GM18873 (cell line): ENCODE measurements at regions not wholly inside any gene's neighbourhood (a gene's known extent, or its start where the extent isn't known, plus 50 kb on each side); places are given as distances from the start of the nearest gene placed in this dataset.
"Not testable (repeated sequence)": the region's sequence is repeated elsewhere in the genome, so short reads cannot be mapped to it uniquely, and the experiment has no call there.

Experiments used
- ATAC-seq: cut with Tn5 transposase; IDR thresholded peaks from one replicate; pipeline ENCODE4 v1.9.1; 2021; ENCODE audit warnings: mild to moderate bottlenecking, moderate library complexity, moderate number of reproducible peaks; ENCODE audit not compliant: unreplicated experiment, low FRiP score

DNA sequence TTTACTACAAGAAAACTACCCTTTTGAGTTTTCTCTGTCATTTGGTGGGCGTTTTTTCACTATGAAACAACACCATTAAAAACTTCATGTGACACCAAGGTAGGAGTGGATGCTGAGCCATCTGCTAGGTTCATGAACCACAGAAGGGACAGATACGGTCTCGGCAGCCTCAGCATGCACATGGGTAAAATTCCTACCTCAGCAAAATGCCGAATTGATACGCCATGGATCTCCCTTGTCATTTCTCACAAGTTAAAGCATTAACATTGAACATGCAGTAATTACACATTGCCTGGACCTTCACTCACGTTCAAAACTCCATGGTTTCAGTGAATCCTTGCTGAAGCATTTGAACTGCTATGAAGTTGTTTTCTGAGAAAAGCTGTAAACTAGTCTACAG lies 121.5 kb upstream of the EGR2 start:
- ATAC-seq, result no peak

DNA sequence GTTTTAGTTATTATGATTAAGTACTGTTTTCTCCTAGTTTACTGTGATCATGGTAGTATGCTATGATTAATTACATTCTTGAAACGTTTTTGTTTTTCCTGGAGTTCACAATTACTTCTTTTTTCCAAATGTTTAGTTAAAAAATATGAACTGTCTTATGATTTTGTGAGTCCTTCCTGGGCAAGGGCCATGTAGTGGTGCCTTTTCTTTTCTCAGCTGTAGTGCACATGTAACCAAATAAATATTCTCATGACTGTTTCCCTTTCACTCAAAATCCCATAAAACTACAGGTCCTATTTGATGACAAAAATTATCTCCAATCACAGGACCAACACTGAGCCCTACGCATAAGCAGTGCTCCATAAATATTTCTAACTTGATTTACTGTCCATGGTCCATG lies 118.9 kb upstream of the EGR2 start:
- ATAC-seq, result no peak

DNA sequence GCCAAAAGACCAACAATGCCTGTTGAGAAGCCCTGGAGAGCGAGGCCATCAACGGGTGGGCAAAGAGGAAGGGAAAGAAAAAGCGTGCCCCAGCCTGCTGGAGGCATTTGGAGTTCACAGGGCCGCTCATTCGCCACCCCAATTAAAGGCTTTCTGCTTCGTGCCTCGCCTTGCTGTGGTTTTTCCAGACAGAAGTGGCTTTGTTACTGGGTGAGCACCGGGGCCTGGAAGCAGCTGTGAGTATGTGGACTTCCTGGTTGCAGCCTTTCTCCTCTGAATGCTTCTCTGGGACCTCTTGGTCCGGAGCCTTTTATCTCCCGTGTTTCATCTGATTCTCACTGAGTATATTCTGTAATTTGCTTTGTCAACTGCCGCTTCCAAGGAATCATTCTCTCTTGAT lies 118.1 kb upstream of the EGR2 start:
- ATAC-seq, result no peak

DNA sequence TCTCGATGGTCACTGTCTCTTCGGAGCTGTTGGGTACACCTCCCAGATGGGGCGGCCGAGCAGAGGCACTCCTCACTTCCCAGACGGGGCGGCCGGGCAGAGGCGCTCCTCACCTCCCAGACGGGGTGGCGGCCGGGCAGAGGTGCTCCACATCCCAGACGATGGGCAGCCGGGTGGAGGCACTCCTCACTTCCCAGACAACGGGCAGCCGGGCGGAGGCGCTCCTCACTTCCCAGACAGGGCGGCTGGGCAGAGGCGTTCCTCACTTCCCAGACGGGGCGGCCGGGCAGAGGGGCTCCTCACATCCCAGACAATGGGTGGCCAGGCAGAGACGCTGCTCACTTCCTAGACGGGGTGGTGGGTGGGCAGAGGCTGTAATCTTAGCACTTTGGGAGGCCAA lies 112.6 kb upstream of the EGR2 start:
- ATAC-seq, result not testable (repeated sequence)

DNA sequence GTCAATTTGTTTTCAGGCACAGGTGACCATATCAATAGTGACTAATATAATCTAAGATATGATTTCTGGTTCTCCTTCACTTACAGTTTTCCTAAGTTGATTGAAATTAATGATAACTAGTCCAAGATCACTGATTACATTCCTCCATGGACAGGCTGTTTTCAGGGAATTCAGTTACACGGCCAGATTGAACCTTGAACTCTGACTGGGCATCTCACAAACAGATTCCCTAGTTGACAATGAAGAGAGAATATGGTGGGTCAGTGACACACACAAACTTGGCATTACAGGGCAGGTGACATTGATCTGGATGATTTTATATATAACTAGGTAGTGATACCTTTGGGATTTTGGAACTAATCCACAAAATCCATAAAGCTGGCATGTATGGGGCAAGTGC lies 110.2 kb upstream of the EGR2 start:
- ATAC-seq, result no peak

DNA sequence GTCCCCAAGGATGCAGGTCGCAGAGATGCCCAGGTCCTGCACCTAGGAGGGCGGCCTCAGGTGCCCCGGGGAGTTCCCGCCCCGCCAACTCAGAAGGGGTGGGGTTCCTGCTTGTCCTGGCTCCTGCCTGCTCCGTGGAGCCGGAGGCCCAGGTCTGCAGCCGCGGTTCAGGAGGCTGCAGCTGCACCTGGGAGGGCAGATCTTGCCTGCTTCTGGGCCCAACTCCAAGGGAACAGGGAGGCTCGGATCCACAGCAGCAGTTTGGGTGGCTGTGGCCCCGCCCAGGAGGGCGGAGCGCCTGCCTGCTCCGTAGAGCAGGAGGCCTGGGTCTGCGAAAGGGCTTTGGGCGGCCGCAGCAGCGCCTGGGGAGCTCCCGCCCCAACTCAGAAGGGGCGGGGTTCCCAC lies 108.2 kb upstream of the EGR2 start:
- ATAC-seq, result no peak

DNA sequence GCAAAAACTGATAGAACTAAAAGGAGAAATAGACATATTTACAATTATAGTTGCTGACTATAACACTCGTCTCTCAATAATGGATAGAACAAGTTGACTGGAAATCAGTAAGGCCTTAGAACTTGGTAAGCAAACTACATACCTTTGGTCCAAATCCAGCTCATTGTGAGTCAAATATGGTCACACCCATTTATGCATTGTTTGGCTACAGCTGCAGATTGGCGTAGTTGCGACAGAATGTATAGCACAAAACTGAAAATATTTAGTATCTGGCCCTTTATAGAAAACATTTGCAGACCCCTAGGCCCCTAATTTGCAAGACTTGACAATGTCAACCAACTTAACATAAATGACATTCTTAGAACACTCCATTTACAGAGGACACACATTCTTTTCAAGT lies 103.6 kb upstream of the EGR2 start:
- no peak for ATAC-seq

DNA sequence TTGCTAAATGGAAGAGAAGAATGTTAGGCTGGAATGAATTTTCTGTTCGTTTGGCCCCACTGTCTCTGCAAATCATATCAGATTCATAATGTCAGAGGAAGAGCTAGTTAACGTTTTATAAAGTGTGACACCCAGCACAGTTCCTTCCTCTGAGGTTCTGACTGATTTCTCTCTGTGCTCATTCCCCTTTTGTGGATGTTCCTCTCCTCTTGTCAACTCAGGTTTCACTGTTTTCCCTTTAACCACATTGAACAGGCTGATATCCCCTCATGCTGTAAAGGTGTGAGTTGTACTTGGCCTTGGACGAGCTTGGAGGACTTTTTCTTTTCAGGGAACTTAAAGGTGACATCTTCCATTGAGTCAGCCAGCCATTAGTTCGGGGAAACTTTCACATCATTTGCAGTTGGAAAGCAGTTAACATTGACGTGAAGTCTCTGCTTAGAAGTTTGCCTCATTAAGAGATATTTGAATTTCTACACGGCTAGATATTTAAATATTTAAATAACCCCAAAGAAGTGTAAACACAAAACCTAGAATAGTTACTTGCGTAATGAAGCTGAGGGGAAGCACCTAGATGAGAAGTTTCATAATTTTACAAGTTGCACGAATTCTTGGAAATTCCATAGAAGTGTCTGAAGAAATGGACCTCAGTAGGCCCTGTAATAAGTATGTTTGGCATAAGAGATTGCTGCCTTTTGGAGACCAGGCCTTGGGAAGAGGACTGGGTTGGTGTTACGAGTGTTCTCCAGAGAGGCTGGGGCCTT lies 101.5 kb upstream of the EGR2 start:
- ATAC-seq, result no peak

DNA sequence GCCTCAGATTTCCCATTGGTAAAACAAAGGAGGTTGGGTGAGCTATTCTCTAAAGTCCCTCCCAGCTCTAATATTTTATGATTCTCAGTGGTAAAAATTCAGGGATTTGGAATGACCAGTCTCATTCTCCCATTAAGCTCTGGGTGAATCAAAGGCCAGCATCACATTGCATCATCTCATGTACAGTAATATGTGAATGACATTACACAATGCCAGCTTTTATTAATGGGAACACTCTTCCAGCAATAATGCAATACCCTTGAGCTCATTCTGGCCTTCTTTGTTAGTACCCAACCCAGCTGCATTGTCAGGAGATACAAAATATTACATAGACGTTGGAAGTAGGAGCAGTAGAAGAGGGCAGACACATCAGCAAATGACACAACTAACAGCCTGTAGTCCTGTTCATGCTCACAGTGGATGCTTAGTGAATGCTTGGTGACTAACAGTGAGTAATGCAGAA lies 100.0 kb upstream of the EGR2 start:
- no peak for ATAC-seq

DNA sequence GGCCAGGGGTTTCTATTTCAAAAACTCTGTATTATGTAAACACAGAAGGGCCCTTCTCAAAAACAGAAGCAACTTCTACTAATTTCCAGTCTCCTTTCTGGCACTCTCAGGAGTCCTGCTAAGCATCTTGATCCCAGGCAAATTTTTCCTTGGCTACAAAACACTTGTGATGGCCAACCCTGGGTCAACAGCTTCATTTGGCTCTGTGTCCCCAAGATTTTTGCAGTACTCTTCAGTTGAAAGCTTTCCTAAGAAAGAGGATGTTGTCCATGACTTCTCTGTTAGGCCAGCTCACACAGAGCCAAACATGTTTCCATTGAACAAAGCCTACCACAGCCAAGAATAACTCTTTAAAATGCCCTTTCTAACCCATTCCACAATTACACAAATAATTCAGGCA lies 99.0 kb upstream of the EGR2 start:
- no peak for ATAC-seq

DNA sequence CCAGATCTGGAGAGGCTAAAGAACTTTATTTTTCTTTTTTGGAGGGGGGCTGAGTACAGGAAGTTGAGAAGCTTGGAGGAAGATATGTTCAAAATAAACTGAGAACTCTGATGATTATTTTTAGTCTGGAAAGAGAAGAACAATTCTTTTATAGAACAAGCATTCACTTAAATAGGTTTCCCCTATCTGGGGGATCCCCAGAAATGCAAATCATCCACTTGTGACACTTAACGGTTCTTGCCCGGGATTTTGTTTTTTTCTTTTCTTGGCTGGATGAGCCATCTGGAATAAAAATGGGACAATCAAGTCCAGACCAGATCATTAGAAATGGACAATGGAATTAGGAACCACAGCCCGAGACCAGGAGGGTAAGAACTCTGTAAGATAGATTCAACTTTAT lies 95.9 kb upstream of the EGR2 start:
- ATAC-seq, result no peak

DNA sequence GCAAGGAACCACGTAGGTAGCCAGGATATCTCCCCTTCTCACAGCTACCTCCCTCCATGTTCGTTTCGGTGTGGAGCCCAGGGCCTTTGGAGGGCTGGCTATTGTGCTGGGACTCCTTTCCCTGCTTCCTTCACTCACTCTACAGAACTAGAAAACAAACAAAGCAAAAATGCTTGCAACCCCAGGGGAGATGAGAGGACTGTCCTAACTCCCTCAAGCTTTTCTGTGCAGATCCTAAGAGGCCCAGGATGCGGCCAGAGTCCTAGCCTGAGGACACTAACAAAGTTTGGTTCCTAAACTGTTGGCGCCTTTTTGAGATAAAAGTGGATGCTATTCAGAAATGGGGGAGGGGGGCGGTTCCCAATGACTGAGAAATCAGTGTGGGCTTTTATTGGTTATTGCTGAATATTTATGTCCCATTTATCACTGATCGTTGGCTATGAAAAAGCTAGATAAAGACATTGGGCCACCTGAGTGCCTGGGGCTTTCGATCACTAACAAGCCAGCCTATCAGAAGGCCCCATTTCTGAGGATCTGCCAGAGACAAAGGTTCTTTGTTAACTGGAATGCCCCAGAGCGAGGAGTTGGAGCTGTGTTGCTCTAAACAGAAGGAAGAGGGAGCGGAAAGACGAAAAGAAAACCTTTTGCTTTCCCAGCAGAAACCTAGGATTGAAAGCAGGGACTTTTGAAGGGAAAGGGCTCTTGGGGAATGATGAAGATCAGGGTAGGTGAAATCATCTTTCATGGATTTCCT lies 95.2 kb upstream of the EGR2 start:
- ATAC-seq, result no peak

DNA sequence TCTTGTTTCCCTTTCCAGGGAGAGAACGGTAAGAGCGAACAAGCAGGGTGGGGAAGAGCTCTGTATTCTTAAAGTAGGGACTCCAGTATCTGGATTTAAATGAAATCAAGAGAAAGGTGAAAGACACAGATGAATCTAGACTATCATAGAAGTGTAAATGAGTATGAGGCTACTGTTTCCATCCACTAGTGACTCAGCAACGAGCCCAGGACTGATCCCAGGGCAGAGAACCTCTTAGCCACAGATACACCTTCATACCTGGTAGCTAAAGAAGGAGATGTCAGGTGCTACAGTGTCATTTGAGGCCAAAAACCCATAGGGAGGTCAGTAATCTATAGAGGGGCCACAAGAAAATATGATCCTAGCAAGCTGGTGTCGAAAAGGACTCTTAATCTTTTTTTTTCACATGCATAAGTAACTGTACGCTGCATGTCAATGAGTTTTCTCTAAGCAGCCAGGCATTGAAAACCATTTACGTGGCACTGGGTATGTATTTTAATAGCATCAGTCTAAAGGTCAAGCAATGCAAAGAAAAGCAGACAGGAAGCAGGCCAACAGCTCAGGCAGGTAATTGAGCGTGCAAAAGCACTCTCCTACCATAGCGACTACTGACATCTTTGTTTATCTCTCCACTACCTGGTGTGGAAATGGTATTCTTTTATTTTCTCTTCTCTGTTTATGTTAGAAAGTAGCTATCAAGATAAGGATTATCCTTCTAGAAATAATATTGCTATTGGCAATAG lies 91.5 kb upstream of the EGR2 start:
- ATAC-seq, result no peak

DNA sequence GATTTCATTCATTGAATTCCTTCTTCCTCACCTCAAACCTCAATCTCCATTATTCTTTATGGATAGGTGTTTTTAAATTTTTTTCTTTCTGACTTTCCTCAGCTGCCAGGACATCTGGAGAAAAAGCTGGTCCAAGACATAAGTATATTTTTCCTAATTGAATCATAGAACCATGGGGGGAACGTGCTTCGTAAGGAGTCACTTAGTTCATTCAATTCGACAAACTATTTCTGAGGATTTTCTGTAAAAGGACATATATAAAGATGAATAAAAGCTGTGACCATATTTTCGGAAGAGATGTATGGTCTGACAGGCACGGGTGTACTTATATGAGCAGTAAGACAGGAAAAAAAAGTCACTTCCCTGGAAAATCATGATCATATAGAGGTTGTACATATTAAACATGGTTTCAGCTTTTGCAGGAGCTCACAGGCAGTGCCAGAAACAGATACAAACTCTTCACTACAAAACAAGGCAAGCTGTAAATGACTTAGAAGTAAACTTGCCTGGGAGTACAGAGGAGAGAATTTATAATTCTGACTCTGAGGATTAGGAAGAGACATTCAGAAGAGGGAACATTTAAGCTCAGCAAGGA lies 88.2 kb upstream of the EGR2 start:
- no peak for ATAC-seq

DNA sequence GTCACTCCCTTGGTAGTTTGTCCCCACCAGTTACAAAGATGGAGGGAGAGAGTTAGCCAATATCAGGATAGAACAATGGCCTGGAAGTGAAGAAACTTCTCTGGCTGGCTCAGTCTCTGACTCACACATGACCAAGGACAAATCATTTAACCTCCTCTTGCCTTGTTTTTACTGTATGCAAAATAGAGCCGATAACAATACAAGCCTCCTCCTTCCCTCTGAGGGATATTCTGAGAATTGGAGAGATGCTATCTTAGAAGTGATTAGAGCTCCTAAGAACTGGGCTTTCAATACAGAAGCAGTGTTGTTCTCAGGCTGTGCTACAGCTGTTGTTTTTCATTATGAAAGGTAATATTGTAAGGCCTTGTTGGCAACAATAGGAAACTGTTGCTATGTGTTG lies 87.7 kb upstream of the EGR2 start:
- ATAC-seq, result no peak

DNA sequence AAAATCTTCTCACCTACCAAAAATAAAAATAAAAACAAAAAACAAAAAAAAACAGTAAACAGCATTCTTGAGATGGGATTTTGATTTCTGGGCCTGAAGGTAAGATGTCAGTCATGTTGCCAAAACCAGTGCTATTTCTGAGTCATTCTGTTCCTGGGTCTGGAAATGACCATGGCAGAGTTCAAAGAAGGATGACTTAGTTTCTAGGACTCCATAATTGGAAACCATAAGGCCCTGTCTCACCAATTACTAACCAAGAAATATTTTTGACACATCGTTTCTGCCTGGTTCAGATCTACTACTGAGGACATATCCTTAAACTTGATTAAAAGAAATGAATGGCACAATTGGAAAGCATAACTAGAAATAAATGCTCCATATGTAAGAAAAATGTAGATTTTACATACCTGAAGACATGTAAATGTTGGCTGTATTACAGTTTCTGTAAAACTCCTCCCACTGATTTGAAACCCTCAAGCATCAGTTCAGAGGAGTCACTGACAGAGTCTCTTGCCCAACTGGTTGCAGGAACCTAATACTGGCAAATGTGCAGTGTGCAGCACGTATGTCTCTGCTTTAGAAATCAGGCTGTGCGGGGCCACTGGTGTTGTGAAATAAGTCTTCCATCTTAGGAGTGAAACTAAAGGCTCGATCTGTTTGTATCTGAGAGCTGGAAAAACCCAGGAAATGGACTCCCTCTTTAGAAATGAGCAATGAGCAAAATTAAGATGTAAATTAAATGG lies 84.8 kb upstream of the EGR2 start:
- ATAC-seq, result no peak

DNA sequence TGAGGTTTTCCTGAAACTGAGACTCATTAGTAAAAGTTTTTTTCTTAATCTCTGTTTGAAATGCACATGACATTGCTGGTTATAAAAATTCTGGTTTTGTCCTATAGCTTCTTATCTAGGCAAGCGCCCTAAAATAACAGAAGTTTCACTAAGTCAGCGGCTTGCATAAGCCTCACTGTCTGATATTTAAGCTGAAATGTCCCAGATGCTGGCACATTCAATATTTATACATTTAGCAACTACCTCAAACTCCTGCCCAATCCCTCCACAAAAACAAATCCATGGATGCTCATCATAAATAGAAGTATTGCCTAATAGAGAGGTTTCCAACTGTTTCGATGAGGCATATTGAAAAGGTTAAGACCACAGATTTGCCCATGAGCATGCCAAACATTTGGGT lies 83.1 kb upstream of the EGR2 start:
- ATAC-seq, result no peak

DNA sequence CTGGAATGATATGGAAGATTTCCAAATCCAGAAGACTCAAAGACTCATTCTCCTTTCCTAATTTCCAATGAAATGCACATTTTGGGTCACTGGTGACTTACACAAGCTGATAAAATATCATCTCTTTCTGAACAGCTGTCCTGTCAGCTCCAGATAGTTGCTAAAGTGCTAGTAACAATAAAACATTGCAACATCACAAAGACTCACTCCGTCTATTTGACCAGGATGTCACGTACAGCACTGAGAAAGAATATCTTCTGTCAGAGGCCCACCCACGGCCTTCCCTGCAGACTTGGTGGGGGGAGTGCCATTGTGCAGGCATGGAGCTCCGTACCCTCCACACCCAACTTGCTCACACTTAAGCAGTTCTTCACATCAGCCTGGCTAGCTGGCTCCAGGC lies 78.9 kb upstream of the EGR2 start:
- ATAC-seq, result no peak

DNA sequence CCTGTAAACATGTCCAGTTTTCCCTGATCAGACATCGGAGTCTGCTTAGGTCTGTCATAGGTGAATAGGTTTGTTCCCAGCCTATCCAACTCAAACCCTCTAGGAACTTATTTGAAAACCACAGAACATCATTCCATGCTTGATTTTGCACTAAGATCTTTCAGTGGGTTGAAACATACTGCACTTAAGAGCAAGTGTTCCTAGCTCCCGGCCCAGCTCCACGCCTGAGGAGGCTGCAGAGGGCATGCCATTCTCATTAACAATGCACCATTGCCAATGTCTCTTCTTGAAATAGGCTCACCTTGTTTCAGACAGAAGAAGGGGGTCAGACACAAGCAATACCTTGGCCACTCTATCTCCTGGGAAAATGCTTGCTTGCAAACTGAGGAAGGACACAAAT lies 78.0 kb upstream of the EGR2 start:
- no peak for ATAC-seq

DNA sequence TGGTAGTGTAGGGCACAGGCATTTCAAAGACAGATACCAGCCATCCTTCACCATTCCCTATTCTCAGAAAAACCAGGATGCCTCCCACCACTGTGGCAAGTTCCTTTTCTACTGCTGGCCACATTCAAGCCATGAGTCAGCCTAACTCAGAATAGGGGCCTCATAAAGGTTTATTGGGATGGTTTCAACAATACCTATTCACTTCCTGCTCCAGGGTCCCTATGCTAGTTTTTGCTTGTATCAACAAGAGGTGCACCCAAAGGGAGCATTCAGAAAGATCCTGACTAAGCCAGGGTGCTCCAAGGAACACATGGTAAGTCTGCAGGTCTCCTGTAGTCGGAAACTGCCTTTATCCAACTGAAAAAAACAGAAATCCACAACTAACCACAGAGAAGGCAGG lies 76.9 kb upstream of the EGR2 start:
- no peak for ATAC-seq
